ENCODE measurements at regions not wholly inside any gene's neighbourhood (a gene's known extent, or its start where the extent isn't known, plus 50 kb on each side); places are given as distances from the start of the nearest gene placed in this dataset.

DNA sequence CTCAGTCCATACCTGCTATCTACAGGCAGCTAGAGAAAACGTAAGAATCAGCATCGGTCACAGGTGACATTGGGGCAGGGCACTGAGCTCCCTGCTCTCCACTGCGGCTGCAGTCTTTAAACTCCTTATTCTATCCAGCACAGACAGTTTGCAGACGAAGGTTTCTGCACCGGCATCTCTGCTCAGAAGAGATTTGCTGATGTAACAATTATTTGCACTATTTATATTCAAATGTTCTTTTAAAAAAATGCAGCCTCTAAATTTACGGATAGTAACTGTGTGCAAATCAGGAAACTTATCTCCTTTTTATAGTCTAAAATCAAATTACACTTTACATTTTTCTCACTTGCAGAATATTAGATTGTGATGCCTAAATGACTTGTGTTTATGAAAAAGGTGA lies 671.0 kb downstream of the VRK1 start:
- H3K9me3 ChIP-seq: no peaks in the 10 kb centered on the region
- no peaks in the 10 kb centered on the region for H3K27me3 ChIP-seq
- H3K4me1 ChIP-seq: no peaks in the 10 kb centered on the region
- WGBS: 77% methylated on average over 6 of the region's 6 CpGs
- TF ChIP-seq, protein P1, sequence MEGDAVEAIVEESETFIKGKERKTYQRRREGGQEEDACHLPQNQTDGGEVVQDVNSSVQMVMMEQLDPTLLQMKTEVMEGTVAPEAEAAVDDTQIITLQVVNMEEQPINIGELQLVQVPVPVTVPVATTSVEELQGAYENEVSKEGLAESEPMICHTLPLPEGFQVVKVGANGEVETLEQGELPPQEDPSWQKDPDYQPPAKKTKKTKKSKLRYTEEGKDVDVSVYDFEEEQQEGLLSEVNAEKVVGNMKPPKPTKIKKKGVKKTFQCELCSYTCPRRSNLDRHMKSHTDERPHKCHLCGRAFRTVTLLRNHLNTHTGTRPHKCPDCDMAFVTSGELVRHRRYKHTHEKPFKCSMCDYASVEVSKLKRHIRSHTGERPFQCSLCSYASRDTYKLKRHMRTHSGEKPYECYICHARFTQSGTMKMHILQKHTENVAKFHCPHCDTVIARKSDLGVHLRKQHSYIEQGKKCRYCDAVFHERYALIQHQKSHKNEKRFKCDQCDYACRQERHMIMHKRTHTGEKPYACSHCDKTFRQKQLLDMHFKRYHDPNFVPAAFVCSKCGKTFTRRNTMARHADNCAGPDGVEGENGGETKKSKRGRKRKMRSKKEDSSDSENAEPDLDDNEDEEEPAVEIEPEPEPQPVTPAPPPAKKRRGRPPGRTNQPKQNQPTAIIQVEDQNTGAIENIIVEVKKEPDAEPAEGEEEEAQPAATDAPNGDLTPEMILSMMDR (IDR thresholded peaks at IDR 0.05): no peak
- TF ChIP-seq POLR2AphosphoS5 (IDR thresholded peaks at IDR 0.05): no peak
- no peak for TF ChIP-seq POLR2A (IDR thresholded peaks at IDR 0.05)
- no peaks in the 10 kb centered on the region for H3K36me3 ChIP-seq
- DNase-seq (ENCODE audit: low spot score in 2 of 2): no peak
- no peak overlapping the region for H3K4me3 ChIP-seq
- H3K27ac ChIP-seq: no peak overlapping the region

DNA sequence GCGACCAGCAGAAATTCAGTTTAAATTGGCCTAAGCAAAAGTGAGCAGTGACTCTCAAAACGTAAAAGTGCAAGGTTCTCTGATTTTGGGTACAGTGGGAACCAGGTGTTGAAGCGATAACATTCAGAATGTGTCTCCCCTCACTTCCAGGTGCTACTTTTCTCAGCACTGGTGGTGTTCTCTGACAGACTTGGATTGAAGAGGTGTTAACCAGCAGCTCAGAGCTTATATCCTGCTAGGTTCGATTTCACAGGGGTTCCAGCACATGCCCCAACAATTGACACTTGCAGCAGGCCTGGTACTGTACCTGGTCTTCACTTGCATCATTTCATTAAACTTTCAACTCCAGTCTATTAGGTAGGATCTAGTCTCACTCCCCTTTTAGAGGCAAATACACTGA lies 680.2 kb downstream of the VRK1 start:
- TF ChIP-seq POLR2A (IDR thresholded peaks at IDR 0.05): no peak
- TF ChIP-seq, protein P1 (IDR thresholded peaks at IDR 0.05): no peak
- no peak for TF ChIP-seq EP300 (IDR thresholded peaks at IDR 0.05)
- TF ChIP-seq POLR2AphosphoS5 (IDR thresholded peaks at IDR 0.05): no peak
- DNase-seq (ENCODE audit: low spot score in 2 of 2): no peak
- H3K36me3 ChIP-seq: no peaks in the 10 kb centered on the region
- H3K4me1 ChIP-seq: no peaks in the 10 kb centered on the region
- no peaks in the 10 kb centered on the region for H3K27me3 ChIP-seq
- no peaks in the 10 kb centered on the region for H3K9me3 ChIP-seq
- whole genome bisulfite sequencing: 83% methylated on average over 4 of the region's 4 CpGs
- H3K4me3 ChIP-seq: no peak overlapping the region
- no peak overlapping the region for H3K27ac ChIP-seq

DNA sequence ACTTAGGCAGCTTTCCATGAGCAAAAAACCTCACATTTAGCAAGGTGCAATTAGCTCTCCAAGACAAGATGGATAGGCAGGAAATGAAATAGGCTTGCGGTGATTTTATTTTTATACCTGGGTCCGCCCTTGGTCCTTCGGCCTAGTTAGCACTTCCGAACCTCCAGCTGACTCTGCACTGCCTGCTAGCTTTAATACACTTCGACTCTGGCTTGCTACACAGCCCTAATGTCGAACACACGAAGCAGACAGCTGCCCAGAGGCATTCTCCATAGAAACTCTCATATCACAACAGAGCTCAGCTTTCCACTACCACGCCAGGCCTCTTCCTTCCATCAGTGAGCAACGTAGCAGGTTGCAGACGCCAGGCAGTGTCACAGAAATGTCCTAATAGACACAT lies 688.0 kb downstream of the VRK1 start:
- H3K36me3 ChIP-seq: no peaks in the 10 kb centered on the region
- TF ChIP-seq POLR2A (IDR thresholded peaks at IDR 0.05) (no peak), POLR2AphosphoS5 (IDR thresholded peaks at IDR 0.05) (no peak), EP300 (IDR thresholded peaks at IDR 0.05) (no peak)
- TF ChIP-seq, protein P1 (IDR thresholded peaks at IDR 0.05): no peak
- no peaks in the 10 kb centered on the region for H3K27me3 ChIP-seq
- no peak overlapping the region for H3K27ac ChIP-seq
- H3K9me3 ChIP-seq: no peaks in the 10 kb centered on the region
- H3K4me3 ChIP-seq: no peak overlapping the region
- 80% methylated on average over 10 of the region's 10 CpGs for WGBS
- no peaks in the 10 kb centered on the region for H3K4me1 ChIP-seq
- no peak for DNase-seq (ENCODE audit: low spot score in 2 of 2)

DNA sequence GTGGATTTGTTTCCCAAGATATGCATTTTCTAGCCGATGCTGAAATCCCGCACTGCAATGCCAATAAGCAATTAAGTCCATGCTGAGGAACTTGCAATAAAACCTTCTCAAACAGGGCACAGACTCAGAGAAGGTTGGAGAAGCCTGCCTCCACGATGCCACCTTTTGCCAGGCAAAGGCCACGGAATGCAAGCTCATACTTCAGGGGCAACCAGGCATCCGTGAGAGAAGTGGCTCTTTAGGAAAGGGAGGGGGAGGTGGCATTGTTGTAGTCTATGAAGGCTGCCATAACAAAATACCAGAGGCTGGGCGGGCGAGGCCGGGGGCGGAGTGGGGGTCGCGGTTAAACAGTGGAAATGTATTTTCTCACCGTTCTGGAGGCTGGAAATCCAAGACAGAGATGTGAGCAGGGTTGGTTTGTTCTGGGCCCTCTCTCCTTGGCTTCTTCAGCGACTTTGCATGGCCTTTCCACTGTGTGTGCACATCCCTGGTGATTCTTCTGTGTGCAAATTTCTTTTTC lies 689.5 kb downstream of the VRK1 start:
- no peaks in the 10 kb centered on the region for H3K36me3 ChIP-seq
- no peaks in the 10 kb centered on the region for H3K27me3 ChIP-seq
- no peaks in the 10 kb centered on the region for H3K4me1 ChIP-seq
- WGBS: 91% methylated on average over 13 of the region's 13 CpGs
- no peak overlapping the region for H3K4me3 ChIP-seq
- no peak for DNase-seq (ENCODE audit: low spot score in 2 of 2)
- H3K27ac ChIP-seq: no peak overlapping the region
- TF ChIP-seq, protein P1 (IDR thresholded peaks at IDR 0.05): no peak
- TF ChIP-seq POLR2A (IDR thresholded peaks at IDR 0.05) (no peak), POLR2AphosphoS5 (IDR thresholded peaks at IDR 0.05) (no peak), EP300 (IDR thresholded peaks at IDR 0.05) (no peak)
- H3K9me3 ChIP-seq: no peaks in the 10 kb centered on the region

DNA sequence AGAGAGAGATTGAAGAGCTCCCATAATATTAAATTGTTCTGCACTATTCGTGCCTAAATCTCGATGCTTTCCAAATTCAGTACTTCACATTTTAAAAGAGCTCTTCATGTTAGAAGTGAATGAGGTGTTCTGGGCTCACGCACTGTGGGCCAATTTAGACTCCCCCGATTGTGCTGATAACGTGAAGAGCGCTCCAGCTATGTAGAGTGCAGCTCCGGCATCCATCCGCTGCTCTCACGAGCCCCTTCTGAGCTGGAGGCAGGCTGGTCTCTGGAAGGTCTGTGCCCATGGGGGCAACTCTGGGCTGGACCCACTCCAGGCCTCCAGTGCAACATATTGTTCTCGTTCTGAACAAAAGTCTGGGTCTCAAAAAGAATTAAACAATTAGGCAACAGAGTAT lies 692.6 kb downstream of the VRK1 start:
- H3K36me3 ChIP-seq: no peaks in the 10 kb centered on the region
- H3K4me3 ChIP-seq: no peak overlapping the region
- H3K9me3 ChIP-seq: no peaks in the 10 kb centered on the region
- H3K4me1 ChIP-seq: no peaks in the 10 kb centered on the region
- no peak overlapping the region for H3K27ac ChIP-seq
- no peak for TF ChIP-seq EP300 (IDR thresholded peaks at IDR 0.05)
- 76% methylated on average over 10 of the region's 10 CpGs for WGBS
- DNase-seq (ENCODE audit: low spot score in 2 of 2): no peak
- no peaks in the 10 kb centered on the region for H3K27me3 ChIP-seq

DNA sequence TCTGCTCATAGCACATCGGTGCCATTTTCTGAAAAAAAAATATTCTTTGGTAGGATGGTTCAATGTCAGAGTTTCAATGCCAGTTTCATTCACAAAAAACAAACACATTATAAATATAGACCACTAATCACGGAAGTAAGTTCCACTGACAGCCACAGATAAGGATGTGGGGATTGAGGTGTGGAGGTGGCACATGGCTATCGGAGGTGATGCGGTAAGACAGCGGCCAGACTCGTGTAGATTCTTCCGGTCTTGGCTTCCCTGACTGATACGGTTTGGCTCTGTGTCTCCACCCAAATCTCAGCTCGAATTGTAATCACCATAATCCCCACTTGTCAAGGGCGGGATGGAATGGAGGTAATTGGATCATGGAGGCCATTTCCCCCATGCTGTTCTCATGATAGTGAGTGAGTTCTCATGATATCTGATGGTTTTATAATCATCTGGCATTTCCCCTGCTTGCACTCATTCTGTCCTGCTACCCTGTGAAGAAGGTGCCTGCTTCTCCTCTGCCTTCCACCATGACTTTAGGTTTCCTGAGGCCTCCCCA lies 693.4 kb downstream of the VRK1 start:
- 90% methylated on average over 10 of the region's 10 CpGs for WGBS
- Histone ChIP-seq H3K4me1 (no peaks in the 10 kb centered on the region), H3K4me3 (no peak overlapping the region), H3K36me3 (no peaks in the 10 kb centered on the region), H3K27ac (no peak overlapping the region), H3K9me3 (no peaks in the 10 kb centered on the region), H3K27me3 (no peaks in the 10 kb centered on the region)
- TF ChIP-seq, protein P1 (IDR thresholded peaks at IDR 0.05): no peak
- TF ChIP-seq POLR2AphosphoS5 (IDR thresholded peaks at IDR 0.05): no peak
- TF ChIP-seq POLR2A (IDR thresholded peaks at IDR 0.05): no peak
- no peak for TF ChIP-seq EP300 (IDR thresholded peaks at IDR 0.05)
- DNase-seq (ENCODE audit: low spot score in 2 of 2): no peak

All from suprapubic skin (tissue), 4 donors.